ENCODE measurements at regions not wholly inside any gene's neighbourhood (a gene's known extent, or its start where the extent isn't known, plus 50 kb on each side); places are given as distances from the start of the nearest gene placed in this dataset.

GRCh38 chr1:47621977-47622376, 184.1 kb downstream of the FOXD2 start:
- TF ChIP-seq CTCF (conservative IDR thresholded peaks at IDR 0.05; ENCODE audit: low read depth in 2 of 2) (no peak), ZNF331 (CRISPR knock-in tag; IDR thresholded peaks at IDR 0.05; ENCODE audit: low read depth) (no peak), POLR2AphosphoS5 (IDR thresholded peaks at IDR 0.05; ENCODE audit: low read depth) (no peak), CREB1 (CRISPR knock-in tag; IDR thresholded peaks at IDR 0.05; ENCODE audit: low read depth) (no peak), REST (IDR thresholded peaks at IDR 0.05; ENCODE audit: unreplicated experiment) (no peak), EZH2 (IDR thresholded peaks at IDR 0.05; ENCODE audit: low read depth, unreplicated experiment) (no peak)
